H1 (cell line): ENCODE measurements at regions not wholly inside any gene's neighbourhood (a gene's known extent, or its start where the extent isn't known, plus 50 kb on each side); places are given as distances from the start of the nearest gene placed in this dataset.

Source experiments
- CTCF ChIA-PET: fragments of 300-600 bp; sonication (Branson Sonifier 250); formaldehyde crosslinking; loops from one replicate; lab custom pipeline; 2021; ENCODE audit not compliant: partially characterized antibody; lab: Charles Lee
- POLR2A ChIA-PET: fragments of 300-600 bp; sonication (Branson Sonifier 250); formaldehyde crosslinking; loops from one replicate; lab custom pipeline; 2021; ENCODE audit warnings: inconsistent platforms; ENCODE audit not compliant: partially characterized antibody; lab: Charles Lee
- DNase-seq, 2 experiments: peaks; one replicate each; pipeline versions ENCODE4 v3.0.0 to v3.0.0-alpha.2; 2010 to 2022; ENCODE audit warnings: low spot score in 2 of 2, low read depth in 1 of 2, mixed read lengths in 1 of 2
- FAIRE-seq: peaks from 2 replicates; lab custom pipeline; 2011; peaks lifted over from hg19 to GRCh38; lab: Jason Lieb, UNC
- H2AFZ ChIP-seq: 2 replicates; pipeline ENCODE4 v1.8.1; 2012; ENCODE audit warnings: low read length, inconsistent platforms
- H2AK5ac ChIP-seq: 2 replicates; pipeline ENCODE4 v1.6.1; 2013; ENCODE audit warnings: low read depth, low read length
- H2BK120ac ChIP-seq: replicated peaks from 2 replicates; pipeline ENCODE3; 2013; ENCODE audit warnings: low read depth, low read length, inconsistent platforms
- H2BK12ac ChIP-seq: 2 replicates; pipeline ENCODE4 v1.6.1; 2013; ENCODE audit warnings: low read depth, low read length
- H2BK15ac ChIP-seq: 2 replicates; pipeline ENCODE4 v1.6.1; 2013; ENCODE audit warnings: low read length
- H2BK20ac ChIP-seq: 2 replicates; pipeline ENCODE4 v1.6.1; 2013; ENCODE audit warnings: low read length
- H2BK5ac ChIP-seq: 2 replicates; pipeline ENCODE4 v1.6.1; 2013; ENCODE audit warnings: low read depth, low read length
- H3K14ac ChIP-seq: 2 replicates; pipeline ENCODE4 v1.6.1; 2013; ENCODE audit warnings: inconsistent platforms; ENCODE audit not compliant: insufficient read length
- H3K18ac ChIP-seq: 2 replicates; pipeline ENCODE4 v1.6.1; 2013; ENCODE audit warnings: low read length; ENCODE audit errors: extremely low read depth
- H3K23ac ChIP-seq: 2 replicates; pipeline ENCODE4 v1.6.1; 2013; ENCODE audit warnings: inconsistent platforms; ENCODE audit not compliant: insufficient read length
- H3K23me2 ChIP-seq: 2 replicates; pipeline ENCODE4 v1.6.1; 2013; ENCODE audit warnings: low read depth, low read length
- H3K27ac ChIP-seq: 2 replicates; pipeline ENCODE4 v1.6.1; 2011; ENCODE audit warnings: low read depth, low read length, inconsistent platforms
- H3K27me3 ChIP-seq, 4 experiments: replicated peaks in 1 of 4; 1 replicate in 1 of 4; 2 replicates in 3 of 4; pipeline versions ENCODE4 v1.6.1 to v1.8.1; 2011 to 2013; ENCODE audit warnings: low read length in 3 of 4, mild to moderate bottlenecking in 3 of 4, inconsistent platforms in 2 of 4, mixed read lengths in 2 of 4, moderate library complexity in 1 of 4; ENCODE audit not compliant: control insufficient read depth in 3 of 4, insufficient read depth in 3 of 4; ENCODE audit errors: extremely low read depth in 1 of 4
- H3K36me3 ChIP-seq, 4 experiments: 2 replicates each; pipeline versions ENCODE4 v1.6.1 to v1.8.1; 2011 to 2013; ENCODE audit warnings: mild to moderate bottlenecking in 4 of 4, low read length in 3 of 4, moderate library complexity in 2 of 4, control low read depth in 1 of 4, inconsistent platforms in 1 of 4; ENCODE audit not compliant: insufficient read depth in 4 of 4, control insufficient read depth in 2 of 4
- H3K4ac ChIP-seq: replicated peaks from 2 replicates; pipeline ENCODE3; 2013; ENCODE audit warnings: low read length, low read depth, mixed read lengths, inconsistent platforms; ENCODE audit not compliant: insufficient read length
- H3K4me1 ChIP-seq, 4 experiments: replicated peaks in 1 of 4; 1 replicate in 1 of 4; 2 replicates in 3 of 4; pipeline versions ENCODE4 v1.6.1 to v1.8.1; 2011 to 2013; ENCODE audit warnings: low read length in 3 of 4, inconsistent platforms in 2 of 4, mixed read lengths in 1 of 4; ENCODE audit not compliant: insufficient read depth in 4 of 4, control insufficient read depth in 3 of 4
- H3K4me2 ChIP-seq, 2 experiments: 2 replicates each; pipeline versions ENCODE4 v1.6.1 to v1.8.1; 2011 to 2013; ENCODE audit warnings: low read depth in 2 of 2, low read length in 2 of 2, control low read depth in 1 of 2, inconsistent platforms in 1 of 2, mild to moderate bottlenecking in 1 of 2; ENCODE audit not compliant: insufficient read depth in 1 of 2
- H3K4me3 ChIP-seq, 4 experiments: fragments of 200-600, 300-600 bp in 1 of 4; sonication (generic), shearing (Covaris generic), sonication (Bioruptor Twin) in 1 of 4; 2 replicates each; pipeline versions ENCODE4 v1.5.1 to v1.8.1; 2011 to 2016; ENCODE audit warnings: low read length in 4 of 4, low read depth in 3 of 4, control low read depth in 2 of 4, inconsistent platforms in 2 of 4, mild to moderate bottlenecking in 2 of 4, mixed read lengths in 1 of 4, moderate library complexity in 1 of 4; ENCODE audit not compliant: insufficient read depth in 2 of 4; ENCODE audit errors: extremely low read depth in 1 of 4
- H3K56ac ChIP-seq: replicated peaks from 2 replicates; pipeline ENCODE3; 2013; ENCODE audit warnings: low read depth, mild to moderate bottlenecking, mixed read lengths, low read length, inconsistent platforms; ENCODE audit not compliant: insufficient read length
- H3K79me1 ChIP-seq: 2 replicates; pipeline ENCODE4 v1.6.1; 2013; ENCODE audit warnings: low read depth, low read length, control low read depth
- H3K79me2 ChIP-seq, 2 experiments: 2 replicates each; pipeline versions ENCODE4 v1.6.1 to v1.8.1; 2012 to 2013; ENCODE audit warnings: low read length in 2 of 2, mild to moderate bottlenecking in 2 of 2, inconsistent platforms in 1 of 2; ENCODE audit not compliant: insufficient read depth in 2 of 2, control insufficient read depth in 1 of 2
- H3K9ac ChIP-seq, 4 experiments: replicated peaks in 1 of 4; 1 replicate in 1 of 4; 2 replicates in 3 of 4; pipeline versions ENCODE4 v1.6.1 to v1.8.1; 2011 to 2013; ENCODE audit warnings: low read depth in 3 of 4, low read length in 3 of 4, control low read depth in 2 of 4, mild to moderate bottlenecking in 2 of 4, moderate library complexity in 2 of 4, inconsistent platforms in 1 of 4; ENCODE audit errors: extremely low read depth in 1 of 4
- H3K9me3 ChIP-seq, 2 experiments: 2 replicates each; pipeline versions ENCODE4 v1.6.1 to v1.8.1; 2012 to 2013; ENCODE audit warnings: mild to moderate bottlenecking in 2 of 2, moderate library complexity in 2 of 2, control low read depth in 1 of 2, inconsistent platforms in 1 of 2, low read depth in 1 of 2, low read length in 1 of 2, mixed read lengths in 1 of 2; ENCODE audit not compliant: insufficient read depth in 2 of 2
- H4K20me1 ChIP-seq, 2 experiments: replicated peaks in 1 of 2; 2 replicates each; pipeline versions ENCODE3 to v1.8.1; 2011 to 2013; ENCODE audit warnings: inconsistent platforms in 2 of 2, low read length in 2 of 2, mild to moderate bottlenecking in 1 of 2; ENCODE audit not compliant: insufficient read depth in 2 of 2, control insufficient read depth in 1 of 2
- H4K5ac ChIP-seq: 2 replicates; pipeline ENCODE4 v1.6.1; 2013; ENCODE audit warnings: low read length, low read depth, mixed read lengths, inconsistent platforms; ENCODE audit not compliant: insufficient read length
- H4K8ac ChIP-seq: 2 replicates; pipeline ENCODE4 v1.8.0; 2013; ENCODE audit warnings: mild to moderate bottlenecking, moderate library complexity, low read length, inconsistent platforms; ENCODE audit not compliant: insufficient read depth; ENCODE audit errors: extremely low read depth
- H4K91ac ChIP-seq: replicated peaks from 2 replicates; pipeline ENCODE3; 2013; ENCODE audit warnings: low read length, mixed read lengths, inconsistent platforms; ENCODE audit not compliant: insufficient read length
- BCL11A ChIP-seq, 2 experiments: IDR thresholded peaks; one replicate each; pipeline ENCODE4 v1.6.1; 2011; ENCODE audit warnings: low read depth in 2 of 2, low read length in 2 of 2, mild to moderate bottlenecking in 2 of 2
- BRCA1 ChIP-seq: IDR thresholded peaks from 2 replicates; pipeline ENCODE4 v1.6.1; 2012; ENCODE audit warnings: low read depth, low read length, improper control_type of control experiment
- CHD2 ChIP-seq: IDR thresholded peaks from 2 replicates; pipeline ENCODE4 v1.6.1; 2012; ENCODE audit warnings: low read length, improper control_type of control experiment
- JUND ChIP-seq: IDR thresholded peaks from 2 replicates; pipeline ENCODE4 v1.6.1; 2011; ENCODE audit warnings: mild to moderate bottlenecking, improper control_type of control experiment, low read length
- RBBP5 ChIP-seq: IDR thresholded peaks from 2 replicates; pipeline ENCODE4 v1.7.1; 2012; ENCODE audit warnings: low read depth, mild to moderate bottlenecking, inconsistent platforms, low read length, moderate library complexity, borderline replicate concordance
- RNF2 ChIP-seq: fragments of 200-900, 300-1000 bp; sonication (generic); IDR thresholded peaks from 2 replicates; pipeline ENCODE4 v1.7.1; 2016; ENCODE audit warnings: borderline replicate concordance, low read depth, mild to moderate bottlenecking, antibody characterized with exemption, low read length; ENCODE audit not compliant: poor library complexity, severe bottlenecking; ENCODE audit errors: missing control alignments
- SAP30 ChIP-seq: fragments of 300-600 bp; sonication (generic); IDR thresholded peaks from 2 replicates; pipeline ENCODE4 v1.7.1; 2012; ENCODE audit warnings: low read length, moderate library complexity, mild to moderate bottlenecking, inconsistent platforms; ENCODE audit not compliant: insufficient read depth, insufficient replicate concordance
- SIX5 ChIP-seq: IDR thresholded peaks from 2 replicates; pipeline ENCODE4 v1.6.1; 2011; ENCODE audit warnings: mild to moderate bottlenecking, low read depth, low read length
- SP4 ChIP-seq: IDR thresholded peaks from 2 replicates; pipeline ENCODE4 v1.6.1; 2012; ENCODE audit warnings: low read length, inconsistent platforms
- TEAD4 ChIP-seq: IDR thresholded peaks from 2 replicates; pipeline ENCODE4 v1.6.1; 2012; ENCODE audit warnings: low read depth, low read length, inconsistent platforms, mixed read lengths
- WGBS, 2 experiments: shearing (Covaris generic) in 1 of 2; methylation state at CpG; one replicate each; pipeline versions ENCODE4 v1.1.6 to v1.1.7; 2013 to 2015; ENCODE audit warnings: low lambda C conversion rate in 2 of 2, mixed read lengths in 2 of 2, inconsistent platforms in 1 of 2, low coverage in 1 of 2, missing lambda C conversion rate in 1 of 2; ENCODE audit not compliant: insufficient replicate concordance in 2 of 2, insufficient coverage in 1 of 2, insufficient read length in 1 of 2; ENCODE audit errors: extremely low coverage in 1 of 2, missing lambda C conversion rate in 1 of 2; 5-methylcytosine and 5-hydroxymethylcytosine counted together

- Histone ChIP-seq H3K4me3 (no peak overlapping the region), H3K56ac (no peak overlapping the region), H3K23me2 (no peaks in the 10 kb centered on the region), H2BK12ac (no peak overlapping the region), H4K20me1 (no peaks in the 10 kb centered on the region), H2BK15ac (no peak overlapping the region), H3K36me3 (no peaks in the 10 kb centered on the region), H3K4me2 (no peak overlapping the region), H2AK5ac (no peak overlapping the region), H3K4ac (no peak overlapping the region), H4K91ac (no peak overlapping the region), H3K14ac (no peak overlapping the region), H2AFZ (no peak overlapping the region), H3K4me1 (no peaks in the 10 kb centered on the region), H4K5ac (no peak overlapping the region), H4K8ac (no peak overlapping the region), H2BK20ac (no peak overlapping the region), H2BK5ac (no peak overlapping the region), H3K18ac (no peak overlapping the region), H3K79me1 (no peaks in the 10 kb centered on the region), H3K27me3 (no peaks in the 10 kb centered on the region), H3K27ac (no peak overlapping the region), H3K79me2 (no peaks in the 10 kb centered on the region), H3K23ac (no peak overlapping the region), H2BK120ac (no peak overlapping the region), H3K9ac (no peak overlapping the region), H3K9me3 (no peaks in the 10 kb centered on the region)
- 76% methylated on average over 2 of the region's 2 CpGs; no CpG with 5 or more reads in 1 of the 2 experiments for WGBS, 2 experiments
- no peak for FAIRE-seq
- DNase-seq, result no peak
- POLR2A ChIA-PET, result no interaction called here
- CTCF ChIA-PET, result interaction anchor here (0.8 kb wide), 1 partner anchor 198 kb away, joined by 3 read pairs; no protein-coding TSS in a partner anchor
- no peak for TF ChIP-seq CHD2
- no peak for TF ChIP-seq RNF2
- TF ChIP-seq SAP30, result no peak
- no peak for TF ChIP-seq SIX5
- TF ChIP-seq JUND, result no peak
- TF ChIP-seq SP4, result no peak
- no peak for TF ChIP-seq TEAD4
- no peak for TF ChIP-seq BRCA1
- TF ChIP-seq RBBP5, result no peak
- TF ChIP-seq BCL11A (IDR thresholded peaks at IDR 0.05; ENCODE audit: low read depth in 2 of 2, low read length in 2 of 2), result no peak
Measured at GRCh38 chr3:87549208-87549607, 272.8 kb upstream of the POU1F1 start.
